Chondrocyte (in vitro differentiated cells): ENCODE measurements at regions not wholly inside any gene's neighbourhood (a gene's known extent, or its start where the extent isn't known, plus 50 kb on each side); places are given as distances from the start of the nearest gene placed in this dataset.

ENCODE experiments used
- DNase-seq: peaks from one replicate; pipeline ENCODE4 v3.0.0; 2021; ENCODE audit warnings: mixed read lengths, low spot score
- H3K27ac Mint-ChIP-seq: one replicate; pipeline ENCODE4 v1.8.0; 2021; ENCODE audit warnings: mild to moderate bottlenecking, moderate library complexity, mixed read lengths; ENCODE audit not compliant: unreplicated experiment
- H3K27me3 Mint-ChIP-seq: 2 replicates; pipeline ENCODE4 v1.8.0; 2021; ENCODE audit warnings: low read depth, mixed read lengths
- H3K36me3 Mint-ChIP-seq: 2 replicates; pipeline ENCODE4 v1.8.0; 2021; ENCODE audit warnings: low read depth, mixed read lengths
- H3K4me1 Mint-ChIP-seq: 2 replicates; pipeline ENCODE4 v1.8.0; 2021; ENCODE audit warnings: low read depth, mild to moderate bottlenecking, mixed read lengths
- H3K4me3 Mint-ChIP-seq: one replicate; pipeline ENCODE4 v1.8.0; 2021; ENCODE audit warnings: mild to moderate bottlenecking, moderate library complexity, mixed read lengths; ENCODE audit not compliant: unreplicated experiment
- H3K9me3 Mint-ChIP-seq: 2 replicates; pipeline ENCODE4 v1.8.0; 2021; ENCODE audit warnings: low read depth, mixed read lengths
- CTCF ChIP-seq: fragments of 200-600 bp; sonication (generic); IDR thresholded peaks from 2 replicates; pipeline ENCODE4 v1.5.0; 2021; ENCODE audit warnings: antibody characterized with exemption, mild to moderate bottlenecking, moderate library complexity

- DNase-seq: no peak
- Mint-ChIP-seq H3K27me3 (no peaks in the 10 kb centered on the region), H3K27ac (no peak overlapping the region), H3K4me3 (no peak overlapping the region), H3K9me3 (peaks cover 59% of the 10 kb centered on the region), H3K4me1 (no peaks in the 10 kb centered on the region), H3K36me3 (no peaks in the 10 kb centered on the region)
- no peak for TF ChIP-seq CTCF
These were observed 71.4 kb upstream of the ZNF722 start for GRCh38 chr7:63927261-63927660.

GRCh38 chr7:63931057-63931600 is 67.5 kb upstream of the ZNF722 start:
- no peak for TF ChIP-seq CTCF

DNA sequence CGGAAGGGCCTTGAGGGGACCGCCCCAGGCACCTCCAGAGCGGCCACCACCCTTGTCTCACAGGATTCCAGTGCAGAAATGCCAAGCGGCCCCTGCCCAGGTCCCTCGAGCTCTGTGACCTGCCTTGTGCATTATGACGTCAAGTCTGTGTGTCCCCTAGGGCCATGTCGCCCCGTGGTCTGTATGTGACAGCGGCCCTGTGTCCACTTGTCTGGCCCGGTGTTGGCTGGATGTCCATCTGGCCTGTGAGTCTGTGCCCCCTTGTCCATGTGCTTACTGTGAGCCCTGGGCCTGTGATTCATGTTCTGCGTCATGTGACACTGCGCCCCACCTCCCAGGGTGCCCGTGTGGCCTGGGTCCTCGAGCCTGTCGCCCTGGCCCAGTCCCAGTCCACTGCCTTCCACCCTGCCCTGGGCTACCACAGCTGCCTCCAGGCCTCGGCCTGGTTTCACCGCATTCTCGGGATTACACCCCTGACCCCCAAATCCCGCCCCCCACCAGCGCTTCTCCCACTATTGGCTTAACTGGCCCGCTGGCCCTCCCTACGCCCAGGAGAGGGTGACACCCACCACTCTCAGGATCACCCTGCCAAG is 66.6 kb upstream of the ZNF722 start:
- TF ChIP-seq CTCF: no peak
- H3K27ac Mint-ChIP-seq: no peak overlapping the region
- H3K27me3 Mint-ChIP-seq: no peaks in the 10 kb centered on the region
- H3K4me3 Mint-ChIP-seq: no peak overlapping the region
- no peak for DNase-seq
- peaks cover 42% of the 10 kb centered on the region for H3K9me3 Mint-ChIP-seq
- H3K36me3 Mint-ChIP-seq: no peaks in the 10 kb centered on the region
- H3K4me1 Mint-ChIP-seq: no peaks in the 10 kb centered on the region

More at GRCh38 chr7:63931057-63931600, 67.5 kb upstream of the ZNF722 start:
- no peak overlapping the region for H3K27ac Mint-ChIP-seq
- no peak for DNase-seq
- no peak overlapping the region for H3K4me3 Mint-ChIP-seq
- peaks cover 43% of the 10 kb centered on the region for H3K9me3 Mint-ChIP-seq
- H3K4me1 Mint-ChIP-seq: no peaks in the 10 kb centered on the region
- H3K27me3 Mint-ChIP-seq: no peaks in the 10 kb centered on the region
- no peaks in the 10 kb centered on the region for H3K36me3 Mint-ChIP-seq
